Tibial nerve (tissue), 4 donors: ENCODE measurements at regions not wholly inside any gene's neighbourhood (a gene's known extent, or its start where the extent isn't known, plus 50 kb on each side); places are given as distances from the start of the nearest gene placed in this dataset.

Source experiments
- EP300 ChIP-seq, 2 donors: sonication (generic); formaldehyde crosslinking; IDR thresholded peaks; one replicate each; pipeline ENCODE4 v1.6.1; 2017; ENCODE audit warnings: antibody characterized with exemption in 2 of 2, mild to moderate bottlenecking in 1 of 2
- TF ChIP-seq, protein P1 (sequence below), 5 experiments: fragments of 200-600 bp in 3 of 5; fragments of 450-650 bp in 2 of 5; sonication (generic) in 3 of 5; IDR thresholded peaks; one replicate each; pipeline ENCODE4 v1.5.1; 2016 to 2019; ENCODE audit warnings: antibody characterized with exemption in 5 of 5, mild to moderate bottlenecking in 3 of 5, moderate library complexity in 2 of 5

DNA sequence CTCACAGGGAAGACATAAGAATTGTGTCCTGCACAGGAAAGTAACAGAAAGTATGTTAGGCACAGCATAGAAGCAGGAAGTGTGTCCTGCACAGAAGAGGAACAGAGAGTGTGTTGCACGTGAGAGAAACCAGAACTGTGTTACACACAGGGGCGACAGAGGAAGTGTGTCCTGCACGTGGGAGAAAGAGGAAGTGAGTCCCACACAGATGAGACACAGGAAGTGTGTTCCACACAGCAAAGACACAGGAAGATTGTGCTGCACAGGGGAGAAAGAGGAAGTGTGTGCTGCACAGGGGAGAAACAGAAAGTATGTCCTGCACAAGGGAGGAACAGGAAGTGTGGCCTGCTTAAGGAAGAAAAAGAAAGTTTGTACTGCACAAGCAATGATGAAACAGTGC lies 800.1 kb downstream of the CDY2B start:
- TF ChIP-seq, protein P1, sequence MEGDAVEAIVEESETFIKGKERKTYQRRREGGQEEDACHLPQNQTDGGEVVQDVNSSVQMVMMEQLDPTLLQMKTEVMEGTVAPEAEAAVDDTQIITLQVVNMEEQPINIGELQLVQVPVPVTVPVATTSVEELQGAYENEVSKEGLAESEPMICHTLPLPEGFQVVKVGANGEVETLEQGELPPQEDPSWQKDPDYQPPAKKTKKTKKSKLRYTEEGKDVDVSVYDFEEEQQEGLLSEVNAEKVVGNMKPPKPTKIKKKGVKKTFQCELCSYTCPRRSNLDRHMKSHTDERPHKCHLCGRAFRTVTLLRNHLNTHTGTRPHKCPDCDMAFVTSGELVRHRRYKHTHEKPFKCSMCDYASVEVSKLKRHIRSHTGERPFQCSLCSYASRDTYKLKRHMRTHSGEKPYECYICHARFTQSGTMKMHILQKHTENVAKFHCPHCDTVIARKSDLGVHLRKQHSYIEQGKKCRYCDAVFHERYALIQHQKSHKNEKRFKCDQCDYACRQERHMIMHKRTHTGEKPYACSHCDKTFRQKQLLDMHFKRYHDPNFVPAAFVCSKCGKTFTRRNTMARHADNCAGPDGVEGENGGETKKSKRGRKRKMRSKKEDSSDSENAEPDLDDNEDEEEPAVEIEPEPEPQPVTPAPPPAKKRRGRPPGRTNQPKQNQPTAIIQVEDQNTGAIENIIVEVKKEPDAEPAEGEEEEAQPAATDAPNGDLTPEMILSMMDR (IDR thresholded peaks at IDR 0.05) = no peak
- no peak for TF ChIP-seq EP300 (IDR thresholded peaks at IDR 0.05)
